ENCODE measurements at regions not wholly inside any gene's neighbourhood (a gene's known extent, or its start where the extent isn't known, plus 50 kb on each side); places are given as distances from the start of the nearest gene placed in this dataset.

GRCh38 chr12:111293266-111294009 lies 75.5 kb downstream of the PHETA1 start:
- CTCF ChIA-PET, result interaction anchor here (0.8 kb wide), 1 partner anchor 356 kb away, joined by 4 read pairs; no protein-coding TSS in a partner anchor

GRCh38 chr12:111291357-111291756 lies 77.5 kb downstream of the PHETA1 start:
- no peaks in the 10 kb centered on the region; the same call in 1 of the 2 replicates for H3K9me3 ChIP-seq (ENCODE audit: control insufficient read depth, insufficient read depth, low read length)
- H3K27ac ChIP-seq (ENCODE audit: low read depth, low read length), result no peak overlapping the region
- DNase-seq (ENCODE audit: low read depth, low spot score), result no peak
- TF ChIP-seq CTCF (IDR thresholded peaks at IDR 0.05; ENCODE audit: low read depth, low read length), result no peak
- ChIA-PET POLR2A (no interaction called here), CTCF (no interaction called here)
- no peak overlapping the region for H3K4me3 ChIP-seq (ENCODE audit: low read depth, low read length)
- H3K27me3 ChIP-seq (ENCODE audit: control insufficient read depth, insufficient read depth, low read length), result peaks cover 2% of the 10 kb centered on the region

More at GRCh38 chr12:111293266-111294009, 75.5 kb downstream of the PHETA1 start:
- Histone ChIP-seq H3K4me3 (ENCODE audit: low read depth, low read length) (no peak overlapping the region), H3K27me3 (ENCODE audit: control insufficient read depth, insufficient read depth, low read length) (peaks cover 2% of the 10 kb centered on the region), H3K27ac (ENCODE audit: low read depth, low read length) (no peak overlapping the region), H3K9me3 (ENCODE audit: control insufficient read depth, insufficient read depth, low read length) (no peaks in the 10 kb centered on the region; the same call in 1 of the 2 replicates)
- TF ChIP-seq CTCF (IDR thresholded peaks at IDR 0.05; ENCODE audit: low read depth, low read length), result no peak
- POLR2A ChIA-PET, result no interaction called here
- DNase-seq (ENCODE audit: low read depth, low spot score), result no peak

- CTCF ChIA-PET, result interaction anchor here (3.1 kb wide), 1 partner anchor 10 kb away, joined by 9 read pairs; no protein-coding TSS in a partner anchor
- POLR2A ChIA-PET, result no interaction called here
These were observed 80.1 kb downstream of the PHETA1 start for GRCh38 chr12:111288771-111289170.

GRCh38 chr12:111287125-111287900 lies 81.6 kb downstream of the PHETA1 start:
- DNase-seq (ENCODE audit: low read depth, low spot score), result no peak
- TF ChIP-seq CTCF (IDR thresholded peaks at IDR 0.05; ENCODE audit: low read depth, low read length), result no peak
- POLR2A ChIA-PET, result no interaction called here
- H3K4me3 ChIP-seq (ENCODE audit: low read depth, low read length), result no peak overlapping the region
- H3K9me3 ChIP-seq (ENCODE audit: control insufficient read depth, insufficient read depth, low read length), result no peaks in the 10 kb centered on the region; the same call in 1 of the 2 replicates
- no peak overlapping the region for H3K27ac ChIP-seq (ENCODE audit: low read depth, low read length)
- CTCF ChIA-PET, result interaction anchor here (0.7 to 3.1 kb wide), 2 partner anchors 11 to 13 kb away, joined by 3 to 9 read pairs; no protein-coding TSS in a partner anchor
- H3K27me3 ChIP-seq (ENCODE audit: control insufficient read depth, insufficient read depth, low read length), result peaks cover 9% of the 10 kb centered on the region

More at GRCh38 chr12:111288771-111289170, 80.1 kb downstream of the PHETA1 start:
- H3K27ac ChIP-seq (ENCODE audit: low read depth, low read length), result no peak overlapping the region
- no peak overlapping the region for H3K4me3 ChIP-seq (ENCODE audit: low read depth, low read length)
- peaks cover 6% of the 10 kb centered on the region for H3K27me3 ChIP-seq (ENCODE audit: control insufficient read depth, insufficient read depth, low read length)
- H3K9me3 ChIP-seq (ENCODE audit: control insufficient read depth, insufficient read depth, low read length), result no peaks in the 10 kb centered on the region; the same call in 1 of the 2 replicates
- no peak for DNase-seq (ENCODE audit: low read depth, low spot score)
- no peak for TF ChIP-seq CTCF (IDR thresholded peaks at IDR 0.05; ENCODE audit: low read depth, low read length)
